HCT116 (cell line): ENCODE measurements at regions not wholly inside any gene's neighbourhood (a gene's known extent, or its start where the extent isn't known, plus 50 kb on each side); places are given as distances from the start of the nearest gene placed in this dataset.

Source experiments
- EZH2phosphoT487 ChIP-seq: fragments of 200-600 bp; IDR thresholded peaks from 2 replicates; pipeline ENCODE4 v1.6.1; 2018; ENCODE audit warnings: antibody characterized with exemption, borderline replicate concordance
- JUND ChIP-seq: IDR thresholded peaks from 2 replicates; pipeline ENCODE4 v1.6.1; 2012
- MAX ChIP-seq: IDR thresholded peaks from 2 replicates; pipeline ENCODE4 v1.6.1; 2012
- TF ChIP-seq, protein P1 (sequence below): IDR thresholded peaks from 2 replicates; pipeline ENCODE4 v1.6.1; 2012; ENCODE audit warnings: low read depth
- TF ChIP-seq, protein P2 (sequence below), 3 experiments: fragments of 200-600 bp in 1 of 3; sonication (generic) in 1 of 3; IDR thresholded peaks in 2 of 3; conservative IDR thresholded peaks in 1 of 3; 2 replicates each; pipeline ENCODE4 v1.5.1; 2012 to 2017; ENCODE audit warnings: low read depth in 2 of 3, low read length in 2 of 3, antibody characterized with exemption in 1 of 3, borderline replicate concordance in 1 of 3, control low read depth in 1 of 3, mild to moderate bottlenecking in 1 of 3, mixed read lengths in 1 of 3, mixed run types in 1 of 3, moderate library complexity in 1 of 3; ENCODE audit not compliant: insufficient read depth in 1 of 3

GRCh38 chr4:130322439-130322838, 1226.5 kb downstream of the C4orf33 start:
- TF ChIP-seq EZH2phosphoT487 (no peak), MAX (no peak), JUND (no peak)
- TF ChIP-seq, protein P1, sequence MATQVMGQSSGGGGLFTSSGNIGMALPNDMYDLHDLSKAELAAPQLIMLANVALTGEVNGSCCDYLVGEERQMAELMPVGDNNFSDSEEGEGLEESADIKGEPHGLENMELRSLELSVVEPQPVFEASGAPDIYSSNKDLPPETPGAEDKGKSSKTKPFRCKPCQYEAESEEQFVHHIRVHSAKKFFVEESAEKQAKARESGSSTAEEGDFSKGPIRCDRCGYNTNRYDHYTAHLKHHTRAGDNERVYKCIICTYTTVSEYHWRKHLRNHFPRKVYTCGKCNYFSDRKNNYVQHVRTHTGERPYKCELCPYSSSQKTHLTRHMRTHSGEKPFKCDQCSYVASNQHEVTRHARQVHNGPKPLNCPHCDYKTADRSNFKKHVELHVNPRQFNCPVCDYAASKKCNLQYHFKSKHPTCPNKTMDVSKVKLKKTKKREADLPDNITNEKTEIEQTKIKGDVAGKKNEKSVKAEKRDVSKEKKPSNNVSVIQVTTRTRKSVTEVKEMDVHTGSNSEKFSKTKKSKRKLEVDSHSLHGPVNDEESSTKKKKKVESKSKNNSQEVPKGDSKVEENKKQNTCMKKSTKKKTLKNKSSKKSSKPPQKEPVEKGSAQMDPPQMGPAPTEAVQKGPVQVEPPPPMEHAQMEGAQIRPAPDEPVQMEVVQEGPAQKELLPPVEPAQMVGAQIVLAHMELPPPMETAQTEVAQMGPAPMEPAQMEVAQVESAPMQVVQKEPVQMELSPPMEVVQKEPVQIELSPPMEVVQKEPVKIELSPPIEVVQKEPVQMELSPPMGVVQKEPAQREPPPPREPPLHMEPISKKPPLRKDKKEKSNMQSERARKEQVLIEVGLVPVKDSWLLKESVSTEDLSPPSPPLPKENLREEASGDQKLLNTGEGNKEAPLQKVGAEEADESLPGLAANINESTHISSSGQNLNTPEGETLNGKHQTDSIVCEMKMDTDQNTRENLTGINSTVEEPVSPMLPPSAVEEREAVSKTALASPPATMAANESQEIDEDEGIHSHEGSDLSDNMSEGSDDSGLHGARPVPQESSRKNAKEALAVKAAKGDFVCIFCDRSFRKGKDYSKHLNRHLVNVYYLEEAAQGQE, result no peak
- TF ChIP-seq, protein P2, sequence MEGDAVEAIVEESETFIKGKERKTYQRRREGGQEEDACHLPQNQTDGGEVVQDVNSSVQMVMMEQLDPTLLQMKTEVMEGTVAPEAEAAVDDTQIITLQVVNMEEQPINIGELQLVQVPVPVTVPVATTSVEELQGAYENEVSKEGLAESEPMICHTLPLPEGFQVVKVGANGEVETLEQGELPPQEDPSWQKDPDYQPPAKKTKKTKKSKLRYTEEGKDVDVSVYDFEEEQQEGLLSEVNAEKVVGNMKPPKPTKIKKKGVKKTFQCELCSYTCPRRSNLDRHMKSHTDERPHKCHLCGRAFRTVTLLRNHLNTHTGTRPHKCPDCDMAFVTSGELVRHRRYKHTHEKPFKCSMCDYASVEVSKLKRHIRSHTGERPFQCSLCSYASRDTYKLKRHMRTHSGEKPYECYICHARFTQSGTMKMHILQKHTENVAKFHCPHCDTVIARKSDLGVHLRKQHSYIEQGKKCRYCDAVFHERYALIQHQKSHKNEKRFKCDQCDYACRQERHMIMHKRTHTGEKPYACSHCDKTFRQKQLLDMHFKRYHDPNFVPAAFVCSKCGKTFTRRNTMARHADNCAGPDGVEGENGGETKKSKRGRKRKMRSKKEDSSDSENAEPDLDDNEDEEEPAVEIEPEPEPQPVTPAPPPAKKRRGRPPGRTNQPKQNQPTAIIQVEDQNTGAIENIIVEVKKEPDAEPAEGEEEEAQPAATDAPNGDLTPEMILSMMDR (IDR thresholded peaks at IDR 0.05 in 2 of 3, conservative IDR thresholded peaks at IDR 0.05 in 1 of 3; ENCODE audit: borderline replicate concordance in 1 of 3, insufficient read depth in 1 of 3, low read depth in 2 of 3, low read length in 2 of 3), result no peak
